ENCODE measurements at regions not wholly inside any gene's neighbourhood (a gene's known extent, or its start where the extent isn't known, plus 50 kb on each side); places are given as distances from the start of the nearest gene placed in this dataset.

GRCh38 chr17:77793146-77793970 is 165.1 kb upstream of the TNRC6C start:
- TF ChIP-seq EGR1 (IDR thresholded peaks at IDR 0.05) (no peak), TAF1 (IDR thresholded peaks at IDR 0.05; ENCODE audit: low read depth) (no peak), MAX (IDR thresholded peaks at IDR 0.05) (no peak), NFIC (IDR thresholded peaks at IDR 0.05) (no peak), EP300 (IDR thresholded peaks at IDR 0.05; ENCODE audit: borderline replicate concordance) (no peak), TEAD4 (IDR thresholded peaks at IDR 0.05) (no peak), RAD21 (IDR thresholded peaks at IDR 0.05; ENCODE audit: low read depth) (no peak), ZBTB7A (IDR thresholded peaks at IDR 0.05; ENCODE audit: low read depth) (no peak), YY1 (IDR thresholded peaks at IDR 0.05; ENCODE audit: low read depth) (no peak), CREB1 (IDR thresholded peaks at IDR 0.05; ENCODE audit: low read depth) (no peak), TCF12 (IDR thresholded peaks at IDR 0.05; ENCODE audit: low read depth) (no peak), CEBPB (IDR thresholded peaks at IDR 0.05) (no peak)
- TF ChIP-seq, protein P1, sequence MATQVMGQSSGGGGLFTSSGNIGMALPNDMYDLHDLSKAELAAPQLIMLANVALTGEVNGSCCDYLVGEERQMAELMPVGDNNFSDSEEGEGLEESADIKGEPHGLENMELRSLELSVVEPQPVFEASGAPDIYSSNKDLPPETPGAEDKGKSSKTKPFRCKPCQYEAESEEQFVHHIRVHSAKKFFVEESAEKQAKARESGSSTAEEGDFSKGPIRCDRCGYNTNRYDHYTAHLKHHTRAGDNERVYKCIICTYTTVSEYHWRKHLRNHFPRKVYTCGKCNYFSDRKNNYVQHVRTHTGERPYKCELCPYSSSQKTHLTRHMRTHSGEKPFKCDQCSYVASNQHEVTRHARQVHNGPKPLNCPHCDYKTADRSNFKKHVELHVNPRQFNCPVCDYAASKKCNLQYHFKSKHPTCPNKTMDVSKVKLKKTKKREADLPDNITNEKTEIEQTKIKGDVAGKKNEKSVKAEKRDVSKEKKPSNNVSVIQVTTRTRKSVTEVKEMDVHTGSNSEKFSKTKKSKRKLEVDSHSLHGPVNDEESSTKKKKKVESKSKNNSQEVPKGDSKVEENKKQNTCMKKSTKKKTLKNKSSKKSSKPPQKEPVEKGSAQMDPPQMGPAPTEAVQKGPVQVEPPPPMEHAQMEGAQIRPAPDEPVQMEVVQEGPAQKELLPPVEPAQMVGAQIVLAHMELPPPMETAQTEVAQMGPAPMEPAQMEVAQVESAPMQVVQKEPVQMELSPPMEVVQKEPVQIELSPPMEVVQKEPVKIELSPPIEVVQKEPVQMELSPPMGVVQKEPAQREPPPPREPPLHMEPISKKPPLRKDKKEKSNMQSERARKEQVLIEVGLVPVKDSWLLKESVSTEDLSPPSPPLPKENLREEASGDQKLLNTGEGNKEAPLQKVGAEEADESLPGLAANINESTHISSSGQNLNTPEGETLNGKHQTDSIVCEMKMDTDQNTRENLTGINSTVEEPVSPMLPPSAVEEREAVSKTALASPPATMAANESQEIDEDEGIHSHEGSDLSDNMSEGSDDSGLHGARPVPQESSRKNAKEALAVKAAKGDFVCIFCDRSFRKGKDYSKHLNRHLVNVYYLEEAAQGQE (IDR thresholded peaks at IDR 0.05; ENCODE audit: low read depth), result no peak

Data from Ishikawa (cell line).